HCT116 (cell line): ENCODE measurements at regions not wholly inside any gene's neighbourhood (a gene's known extent, or its start where the extent isn't known, plus 50 kb on each side); places are given as distances from the start of the nearest gene placed in this dataset.

Source experiments
- ATAC-seq: fragments of 200-7000 bp; cut with Tn5 transposase; 2 replicates; pipeline ENCODE4 v1.9.1; 2020; ENCODE audit warnings: mild to moderate bottlenecking, moderate library complexity
- BruUV-seq: library from RNA; stranded (reverse); fragments of 400-500 nt; replicated peaks from 2 replicates; lab custom pipeline; 2021; lab: Mats Ljungman, UMichigan
- CTCF ChIA-PET: fragments of 300-600 bp; sonication (Branson Sonifier 250); formaldehyde crosslinking; loops from one replicate; lab custom pipeline; 2021; ENCODE audit warnings: antibody characterized with exemption; lab: Charles Lee
- POLR2A ChIA-PET: fragments of 300-600, 350-600 bp; sonication (Branson Sonifier 250); formaldehyde crosslinking; loops from one replicate; lab custom pipeline; 2021; ENCODE audit warnings: antibody characterized with exemption; lab: Charles Lee
- RAD21 ChIA-PET, 2 experiments: fragments of 300-600 bp; sonication (Branson Sonifier 250); formaldehyde crosslinking; loops; one replicate each; lab custom pipeline; 2023; ENCODE audit warnings: low total read pairs in 2 of 2; ENCODE audit not compliant: uncharacterized antibody in 2 of 2, unreplicated experiment in 2 of 2, low non-redundant PET in 1 of 2; lab: Charles Lee
- DNase-seq: peaks from one replicate; pipeline ENCODE4 v3.0.0-alpha.2; 2010; ENCODE audit warnings: low read depth, low spot score
- H2AFZ ChIP-seq: fragments of 200-600 bp; shearing (Covaris generic), sonication (generic); 2 replicates; pipeline ENCODE4 v1.6.1; 2017; ENCODE audit warnings: low read depth, mixed run types, mixed read lengths, antibody characterized with exemption, low read length; ENCODE audit not compliant: poor library complexity, severe bottlenecking
- H3K27ac ChIP-seq: 2 replicates; pipeline ENCODE4 v1.5.1; 2012; ENCODE audit warnings: low read depth, low read length
- H3K27me3 ChIP-seq: fragments of 200-600 bp; sonication (generic); 2 replicates; pipeline ENCODE4 v1.6.1; 2016; ENCODE audit warnings: mixed run types, low read length, mixed read lengths; ENCODE audit not compliant: insufficient read depth
- H3K36me3 ChIP-seq, 2 experiments: fragments of 200-500 bp in 1 of 2; fragments of 200-600 bp in 1 of 2; sonication (Bioruptor generic) in 1 of 2; sonication (generic) in 1 of 2; 2 replicates each; pipeline versions ENCODE4 v1.5.1 to v1.6.1; 2014 to 2016; ENCODE audit warnings: low read length in 2 of 2, inconsistent platforms in 1 of 2, mixed read lengths in 1 of 2, mixed run types in 1 of 2; ENCODE audit not compliant: insufficient read depth in 2 of 2, control insufficient read depth in 1 of 2
- H3K4me1 ChIP-seq, 2 experiments: fragments of 200-600 bp in 1 of 2; sonication (generic) in 1 of 2; 2 replicates each; pipeline versions ENCODE4 v1.5.1 to v1.6.1; 2012 to 2017; ENCODE audit warnings: low read length in 2 of 2, inconsistent platforms in 1 of 2, mild to moderate bottlenecking in 1 of 2, mixed read lengths in 1 of 2, mixed run types in 1 of 2, moderate library complexity in 1 of 2; ENCODE audit not compliant: insufficient read depth in 2 of 2, control insufficient read depth in 1 of 2
- H3K4me2 ChIP-seq: fragments of 200-600 bp; sonication (generic); 2 replicates; pipeline ENCODE4 v1.6.1; 2017; ENCODE audit warnings: mixed run types, low read length, mixed read lengths
- H3K4me3 ChIP-seq, 2 experiments: fragments of 200-600 bp in 1 of 2; sonication (generic) in 1 of 2; replicated peaks in 1 of 2; 2 replicates each; pipeline ENCODE4 v1.5.1; 2011 to 2016; ENCODE audit warnings: low read length in 2 of 2, control low read depth in 1 of 2, low read depth in 1 of 2, mild to moderate bottlenecking in 1 of 2, mixed read lengths in 1 of 2, mixed run types in 1 of 2
- H3K79me2 ChIP-seq: fragments of 200-600 bp; sonication (generic); 2 replicates; pipeline ENCODE4 v1.6.1; 2017; ENCODE audit warnings: mild to moderate bottlenecking, mixed run types, low read length, moderate library complexity, mixed read lengths; ENCODE audit not compliant: insufficient read depth
- H3K9ac ChIP-seq: fragments of 200-600 bp; sonication (generic); 2 replicates; pipeline ENCODE4 v1.6.1; 2016; ENCODE audit warnings: low read length, mixed read lengths
- H3K9me2 ChIP-seq: fragments of 200-600 bp; sonication (generic), shearing (Covaris generic); 2 replicates; pipeline ENCODE4 v1.6.1; 2017; ENCODE audit warnings: mixed run types, mild to moderate bottlenecking, moderate library complexity; ENCODE audit not compliant: insufficient read depth
- H3K9me3 ChIP-seq, 2 experiments: fragments of 200-500 bp in 1 of 2; fragments of 200-600 bp in 1 of 2; sonication (Bioruptor generic) in 1 of 2; sonication (generic) in 1 of 2; 2 replicates each; pipeline ENCODE4 v1.6.1; 2014 to 2017; ENCODE audit warnings: low read length in 2 of 2, mixed read lengths in 2 of 2, inconsistent platforms in 1 of 2, low read depth in 1 of 2, mild to moderate bottlenecking in 1 of 2, mixed run types in 1 of 2, moderate library complexity in 1 of 2; ENCODE audit not compliant: control insufficient read depth in 1 of 2, insufficient read depth in 1 of 2
- H4K20me1 ChIP-seq: fragments of 200-600 bp; sonication (generic), shearing (Covaris generic); 2 replicates; pipeline ENCODE4 v1.6.1; 2017; ENCODE audit warnings: mixed run types, mild to moderate bottlenecking, moderate library complexity; ENCODE audit not compliant: insufficient read depth
- ATF3 ChIP-seq: IDR thresholded peaks from 2 replicates; pipeline ENCODE4 v1.6.1; 2012
- CTCF ChIP-seq, 3 experiments: fragments of 200-600 bp in 1 of 3; sonication (generic) in 1 of 3; IDR thresholded peaks in 2 of 3; conservative IDR thresholded peaks in 1 of 3; 2 replicates each; pipeline ENCODE4 v1.5.1; 2012 to 2017; ENCODE audit warnings: low read depth in 2 of 3, low read length in 2 of 3, antibody characterized with exemption in 1 of 3, borderline replicate concordance in 1 of 3, control low read depth in 1 of 3, mild to moderate bottlenecking in 1 of 3, mixed read lengths in 1 of 3, mixed run types in 1 of 3, moderate library complexity in 1 of 3; ENCODE audit not compliant: insufficient read depth in 1 of 3
- EGR1 ChIP-seq: IDR thresholded peaks from 2 replicates; pipeline ENCODE4 v1.6.1; 2012; ENCODE audit warnings: low read depth
- FOSL1 ChIP-seq: IDR thresholded peaks from 2 replicates; pipeline ENCODE4 v1.6.1; 2012; ENCODE audit warnings: low read depth
- JUND ChIP-seq: IDR thresholded peaks from 2 replicates; pipeline ENCODE4 v1.6.1; 2012
- POLR2A ChIP-seq: IDR thresholded peaks from 2 replicates; pipeline ENCODE4 v1.7.0; 2011; ENCODE audit warnings: borderline replicate concordance; ENCODE audit not compliant: insufficient read depth, insufficient read length; ENCODE audit errors: extremely low read depth
- REST ChIP-seq: IDR thresholded peaks from 2 replicates; pipeline ENCODE4 v1.6.1; 2012; ENCODE audit warnings: low read depth
- SRF ChIP-seq: IDR thresholded peaks from 2 replicates; pipeline ENCODE4 v1.6.1; 2012; ENCODE audit warnings: low read depth
- TCF7L2 ChIP-seq: IDR thresholded peaks from 2 replicates; pipeline ENCODE4 v1.7.0; 2011; ENCODE audit warnings: borderline replicate concordance, inconsistent platforms; ENCODE audit not compliant: insufficient read depth, insufficient read length; ENCODE audit errors: extremely low read depth
- YY1 ChIP-seq: IDR thresholded peaks from 2 replicates; pipeline ENCODE4 v1.6.1; 2011; ENCODE audit warnings: low read length, low read depth, moderate library complexity, mild to moderate bottlenecking; ENCODE audit not compliant: insufficient replicate concordance; ENCODE audit errors: extremely low read depth
- ZBTB33 ChIP-seq: IDR thresholded peaks from 2 replicates; pipeline ENCODE4 v1.6.1; 2011; ENCODE audit warnings: mild to moderate bottlenecking, low read length, moderate library complexity; ENCODE audit not compliant: insufficient replicate concordance; ENCODE audit errors: extremely low read depth
- ZFX ChIP-seq: fragments of 450-650 bp; IDR thresholded peaks from 2 replicates; pipeline ENCODE4 v1.6.1; 2017
- intact Hi-C: fragments of 100-400 bp; cut with micrococcal nuclease; formaldehyde crosslinking; loops from 2 replicates; pipeline ENCODE4 v1.10.0; 2022

GRCh38 chr16:62225675-62226074, 189.4 kb upstream of the CDH8 start:
- H3K4me1 ChIP-seq: no peaks in the 10 kb centered on the region
- H3K9me3 ChIP-seq: no peaks in the 10 kb centered on the region; a peak in 1 of 4 replicates
- no peaks in the 10 kb centered on the region for H3K36me3 ChIP-seq
- H3K9me2 ChIP-seq: no peaks in the 10 kb centered on the region
- no peak overlapping the region for H3K9ac ChIP-seq
- no peak overlapping the region for H3K4me3 ChIP-seq
- H3K27me3 ChIP-seq: no peaks in the 10 kb centered on the region
- TF ChIP-seq EGR1 (no peak), CTCF (IDR thresholded peaks at IDR 0.05 in 2 of 3, conservative IDR thresholded peaks at IDR 0.05 in 1 of 3; ENCODE audit: borderline replicate concordance in 1 of 3, insufficient read depth in 1 of 3, low read depth in 2 of 3, low read length in 2 of 3) (peak in 2 of 3 experiments; percentile 14 to 36; a peak in 2 of 6 replicates)
- intact Hi-C loops: no loop called here
- CTCF ChIA-PET: no interaction called here
- no TSS peak for BruUV-seq
- no peak overlapping the region for H3K27ac ChIP-seq
- H4K20me1 ChIP-seq: no peaks in the 10 kb centered on the region
- POLR2A ChIA-PET: no interaction called here
- RAD21 ChIA-PET: no interaction called here
- ATAC-seq: no peak
- H2AFZ ChIP-seq: no peak overlapping the region
- H3K4me2 ChIP-seq: no peak overlapping the region
- no peak for DNase-seq
- no peaks in the 10 kb centered on the region for H3K79me2 ChIP-seq

GRCh38 chr16:62224646-62225209, 188.5 kb upstream of the CDH8 start:
- H3K4me1 ChIP-seq: no peaks in the 10 kb centered on the region
- ChIA-PET RAD21 (no interaction called here), CTCF (no interaction called here), POLR2A (no interaction called here)
- H3K27me3 ChIP-seq: no peaks in the 10 kb centered on the region
- BruUV-seq: no TSS peak
- intact Hi-C loops: no loop called here
- ATAC-seq (no peak), DNase-seq (no peak)
- H3K27ac ChIP-seq: no peak overlapping the region
- H4K20me1 ChIP-seq: no peaks in the 10 kb centered on the region
- no peaks in the 10 kb centered on the region for H3K79me2 ChIP-seq
- no peak overlapping the region for H3K9ac ChIP-seq
- no peaks in the 10 kb centered on the region for H3K36me3 ChIP-seq
- no peak overlapping the region for H3K4me2 ChIP-seq
- peaks cover 0 to 2% of the 10 kb centered on the region in 2 experiments; a peak in 1 of 4 replicates for H3K9me3 ChIP-seq
- no peaks in the 10 kb centered on the region for H3K9me2 ChIP-seq
- no peak overlapping the region for H2AFZ ChIP-seq
- no peak overlapping the region for H3K4me3 ChIP-seq
- no peak for TF ChIP-seq ZFX
- TF ChIP-seq ZBTB33: no peak
- TF ChIP-seq SRF: no peak
- no peak for TF ChIP-seq FOSL1
- no peak for TF ChIP-seq TCF7L2
- no peak for TF ChIP-seq JUND
- no peak for TF ChIP-seq ATF3
- TF ChIP-seq REST: no peak
- no peak for TF ChIP-seq YY1
- TF ChIP-seq POLR2A: no peak
